GM12878 (cell line): ENCODE measurements at regions not wholly inside any gene's neighbourhood (a gene's known extent, or its start where the extent isn't known, plus 50 kb on each side); places are given as distances from the start of the nearest gene placed in this dataset.

ENCODE experiments used
- ATAC-seq: fragments of 200-7000 bp; cut with Tn5 transposase; 3 replicates; pipeline ENCODE4 v1.9.1; 2020; ENCODE audit warnings: mild to moderate bottlenecking, moderate library complexity
- BruUV-seq: library from RNA; stranded (reverse); fragments of 400-500 nt; replicated peaks from 2 replicates; lab custom pipeline; 2021; lab: Mats Ljungman, UMichigan
- CTCF ChIA-PET: fragments of 300-600 bp; sonication (Branson Sonifier 250); formaldehyde crosslinking; extraction: SDS; loops from one replicate; lab custom pipeline; 2021; ENCODE audit warnings: inconsistent platforms; lab: Yijun Ruan, JAX
- POLR2A ChIA-PET: fragments of 350-600 bp; formaldehyde crosslinking; extraction: SDS; loops from one replicate; lab custom pipeline; 2021; ENCODE audit warnings: inconsistent platforms; lab: Charles Lee
- RAD21 ChIA-PET: fragments of 300-600 bp; sonication (Branson Sonifier 250); formaldehyde crosslinking; loops from one replicate; lab custom pipeline; 2023; ENCODE audit warnings: antibody characterized with exemption; ENCODE audit not compliant: unreplicated experiment; lab: Charles Lee
- SMC1A ChIA-PET: fragments of 300-600 bp; sonication (Branson Sonifier 250); formaldehyde crosslinking; loops from one replicate; lab custom pipeline; 2023; ENCODE audit not compliant: unreplicated experiment, uncharacterized antibody; lab: Charles Lee
- DNase-seq: peaks from one replicate; pipeline ENCODE4 v3.0.0-alpha.2; 2011; ENCODE audit warnings: low read depth, low spot score
- FAIRE-seq: peaks from 3 replicates; lab custom pipeline; 2011; peaks lifted over from hg19 to GRCh38; lab: Jason Lieb, UNC
- H2AFZ ChIP-seq: 2 replicates; pipeline ENCODE4 v1.6.0; 2011; ENCODE audit warnings: low read depth, low read length, control low read depth; ENCODE audit not compliant: control insufficient read depth
- H3K27ac ChIP-seq: 2 replicates; pipeline ENCODE4 v1.5.1; 2011; ENCODE audit warnings: control low read depth; ENCODE audit not compliant: control insufficient read depth, insufficient read depth
- H3K27me3 ChIP-seq, 2 experiments: replicated peaks in 1 of 2; 2 replicates each; pipeline versions ENCODE4 v1.6.0 to v1.6.1; 2011; ENCODE audit warnings: low read length in 1 of 2; ENCODE audit not compliant: control insufficient read depth in 2 of 2, insufficient read depth in 2 of 2
- H3K36me3 ChIP-seq, 2 experiments: 2 replicates each; pipeline ENCODE4 v1.5.1; 2011; ENCODE audit warnings: low read length in 1 of 2; ENCODE audit not compliant: control insufficient read depth in 2 of 2, insufficient read depth in 2 of 2
- H3K4me1 ChIP-seq: 2 replicates; pipeline ENCODE4 v1.6.1; 2011; ENCODE audit warnings: mild to moderate bottlenecking, low read length, moderate library complexity, mixed read lengths; ENCODE audit not compliant: control insufficient read depth, insufficient read depth
- H3K4me2 ChIP-seq: 2 replicates; pipeline ENCODE4 v1.6.0; 2011; ENCODE audit warnings: control low read depth; ENCODE audit not compliant: control insufficient read depth, insufficient read depth
- H3K4me3 ChIP-seq: fragments of 200-600 bp; sonication (generic); 2 replicates; pipeline ENCODE4 v1.5.1; 2016
- H3K79me2 ChIP-seq: 2 replicates; pipeline ENCODE4 v1.6.0; 2011; ENCODE audit warnings: low read length; ENCODE audit not compliant: control insufficient read depth, insufficient read depth
- H3K9ac ChIP-seq: 2 replicates; pipeline ENCODE4 v1.8.0; 2011; ENCODE audit warnings: low read length, control low read depth, mixed read lengths; ENCODE audit not compliant: control insufficient read depth, insufficient read depth
- H3K9me3 ChIP-seq: replicated peaks from 3 replicates; pipeline ENCODE4 v1.5.1; 2011; ENCODE audit warnings: mild to moderate bottlenecking, low read length; ENCODE audit not compliant: control insufficient read depth, insufficient read depth
- H4K20me1 ChIP-seq: 2 replicates; pipeline ENCODE4 v1.6.0; 2011; ENCODE audit not compliant: control insufficient read depth, insufficient read depth
- JUNB ChIP-seq: IDR thresholded peaks from 2 replicates; pipeline ENCODE4 v1.6.1; 2016; ENCODE audit warnings: antibody characterized with exemption, mild to moderate bottlenecking
- NFIC ChIP-seq: IDR thresholded peaks from 2 replicates; pipeline ENCODE4 v1.6.1; 2012; ENCODE audit warnings: low read depth, mild to moderate bottlenecking, inconsistent platforms, low read length, moderate library complexity
- POLR2AphosphoS2 ChIP-seq: IDR thresholded peaks from 2 replicates; pipeline ENCODE4 v1.6.1; 2011; ENCODE audit warnings: low read depth, mild to moderate bottlenecking, low read length, improper control_type of control experiment, moderate library complexity
- ZBTB40 ChIP-seq: fragments of 450-650 bp; IDR thresholded peaks from 2 replicates; pipeline ENCODE4 v1.6.1; 2016; ENCODE audit warnings: mild to moderate bottlenecking, moderate library complexity, borderline replicate concordance
- WGBS: methylation state at CpG from one replicate; pipeline ENCODE4 v1.1.6; 2016; ENCODE audit warnings: low lambda C conversion rate; ENCODE audit not compliant: insufficient replicate concordance, insufficient coverage; ENCODE audit errors: missing lambda C conversion rate; 5-methylcytosine and 5-hydroxymethylcytosine counted together
- in situ Hi-C: fragments of 300-500 bp; cut with MboI; formaldehyde crosslinking; loops from 9 replicates; pipeline ENCODE4 v1.14.3; 2018; ENCODE audit warnings: mixed read lengths
- intact Hi-C: fragments of 100-400 bp; cut with micrococcal nuclease; formaldehyde crosslinking; loops from one replicate; pipeline ENCODE4 v1.14.2; 2022; ENCODE audit not compliant: unreplicated experiment

GRCh38 chr5:110851357-110851756, 112.5 kb downstream of the SLC25A46 start:
- Histone ChIP-seq H2AFZ (no peak overlapping the region), H3K79me2 (no peaks in the 10 kb centered on the region), H4K20me1 (no peaks in the 10 kb centered on the region), H3K4me2 (no peak overlapping the region), H3K4me1 (peaks cover 4% of the 10 kb centered on the region; the same call in 1 of the 2 replicates), H3K9ac (no peak overlapping the region)
- no peak for ATAC-seq
- DNase-seq = no peak
- intact Hi-C loops = no loop called here
- FAIRE-seq = no peak
- in situ Hi-C loops = no loop called here
- POLR2A ChIA-PET = no interaction called here
- TF ChIP-seq POLR2AphosphoS2 (no peak), ZBTB40 (no peak), NFIC (peak; percentile 18; the same call in 1 of the 2 replicates), JUNB (peak; percentile 31)
- TF ChIP-seq, all 136 proteins: peak for 2
- Histone ChIP-seq H3K9me3 (no peaks in the 10 kb centered on the region), H3K4me3 (no peak overlapping the region), H3K36me3 (no peaks in the 10 kb centered on the region), H3K27ac (no peak overlapping the region), H3K27me3 (no peaks in the 10 kb centered on the region)
- BruUV-seq = no TSS peak
- ChIA-PET CTCF (no interaction called here), RAD21 (no interaction called here), SMC1A (no interaction called here)
- WGBS = 0% methylated on average over 1 of the region's 1 CpG
